ENCODE measurements at regions not wholly inside any gene's neighbourhood (a gene's known extent, or its start where the extent isn't known, plus 50 kb on each side); places are given as distances from the start of the nearest gene placed in this dataset.

- H3K27ac ChIP-seq = peak overlapping the region; percentile 59
Observed at GRCh38 chr12:72828662-72829324, 556.6 kb downstream of the TRHDE start.

GRCh38 chr12:72829838-72830237 lies 557.7 kb downstream of the TRHDE start:
- H3K4me1 ChIP-seq = no peaks in the 10 kb centered on the region
- no peak for TF ChIP-seq CTCF (IDR thresholded peaks at IDR 0.05)
- H3K36me3 ChIP-seq = no peaks in the 10 kb centered on the region
- H3K4me3 ChIP-seq = no peak overlapping the region
- no peaks in the 10 kb centered on the region for H3K9me3 ChIP-seq
- DNase-seq (no peak), ATAC-seq (no peak)
- H3K27me3 ChIP-seq = no peaks in the 10 kb centered on the region
- intact Hi-C loops (cut with DNase I) = no loop called here
- H3K27ac ChIP-seq = no peak overlapping the region

More at GRCh38 chr12:72828662-72829324, 556.6 kb downstream of the TRHDE start:
- intact Hi-C loops (cut with DNase I) = no loop called here
- no peak overlapping the region for H3K4me3 ChIP-seq
- DNase-seq (no peak), ATAC-seq (peak; percentile 71)
- H3K36me3 ChIP-seq = no peaks in the 10 kb centered on the region
- no peaks in the 10 kb centered on the region for H3K9me3 ChIP-seq
- H3K4me1 ChIP-seq = no peaks in the 10 kb centered on the region
- H3K27me3 ChIP-seq = no peaks in the 10 kb centered on the region
- no peak for TF ChIP-seq CTCF (IDR thresholded peaks at IDR 0.05)

- no peak for TF ChIP-seq CTCF (IDR thresholded peaks at IDR 0.05)
- Histone ChIP-seq H3K27ac (no peak overlapping the region), H3K4me3 (no peak overlapping the region), H3K36me3 (no peaks in the 10 kb centered on the region), H3K27me3 (no peaks in the 10 kb centered on the region), H3K4me1 (no peaks in the 10 kb centered on the region), H3K9me3 (no peaks in the 10 kb centered on the region)
- DNase-seq = no peak
- ATAC-seq = no peak
- intact Hi-C loops (cut with DNase I) = no loop called here
Observed at GRCh38 chr12:72832024-72832423, 559.9 kb downstream of the TRHDE start.

- no peaks in the 10 kb centered on the region for H3K36me3 ChIP-seq
- TF ChIP-seq CTCF (IDR thresholded peaks at IDR 0.05) = no peak
- no peak overlapping the region for H3K4me3 ChIP-seq
- H3K27me3 ChIP-seq = no peaks in the 10 kb centered on the region
- DNase-seq (no peak), ATAC-seq (no peak)
- no peaks in the 10 kb centered on the region for H3K4me1 ChIP-seq
- H3K27ac ChIP-seq = no peak overlapping the region
- intact Hi-C loops (cut with DNase I) = no loop called here
- no peaks in the 10 kb centered on the region for H3K9me3 ChIP-seq
Observed at GRCh38 chr12:72836194-72836593, 564.0 kb downstream of the TRHDE start.

- H3K27ac ChIP-seq = no peak overlapping the region
- H3K9me3 ChIP-seq = no peaks in the 10 kb centered on the region
- no peaks in the 10 kb centered on the region for H3K4me1 ChIP-seq
- no peak for ATAC-seq
- no peaks in the 10 kb centered on the region for H3K36me3 ChIP-seq
- DNase-seq = no peak
- TF ChIP-seq CTCF (IDR thresholded peaks at IDR 0.05) = no peak
- H3K27me3 ChIP-seq = no peaks in the 10 kb centered on the region
- H3K4me3 ChIP-seq = no peak overlapping the region
- intact Hi-C loops (cut with DNase I) = no loop called here
Observed at GRCh38 chr12:72839696-72840095, 567.5 kb downstream of the TRHDE start.

GRCh38 chr12:72863671-72864070 lies 591.5 kb downstream of the TRHDE start:
- ATAC-seq (no peak), DNase-seq (no peak)
- H3K27ac ChIP-seq = no peak overlapping the region
- TF ChIP-seq CTCF (IDR thresholded peaks at IDR 0.05) = no peak
- intact Hi-C loops (cut with DNase I) = no loop called here
- H3K36me3 ChIP-seq = no peaks in the 10 kb centered on the region
- no peaks in the 10 kb centered on the region for H3K9me3 ChIP-seq
- no peaks in the 10 kb centered on the region for H3K27me3 ChIP-seq
- H3K4me3 ChIP-seq = no peak overlapping the region
- H3K4me1 ChIP-seq = no peaks in the 10 kb centered on the region
